Skin of body (tissue), 1 donor: ENCODE measurements at regions not wholly inside any gene's neighbourhood (a gene's known extent, or its start where the extent isn't known, plus 50 kb on each side); places are given as distances from the start of the nearest gene placed in this dataset.

Experiments used
- DNase-seq: peaks from one replicate; lab custom pipeline; 2025; lab: John Stamatoyannopoulos, UW

GRCh38 chr16:66066404-66066803, 300.1 kb upstream of the CDH5 start:
- no peak for DNase-seq

GRCh38 chr16:66065925-66066324, 300.6 kb upstream of the CDH5 start:
- DNase-seq, result peak; percentile 60

DNA sequence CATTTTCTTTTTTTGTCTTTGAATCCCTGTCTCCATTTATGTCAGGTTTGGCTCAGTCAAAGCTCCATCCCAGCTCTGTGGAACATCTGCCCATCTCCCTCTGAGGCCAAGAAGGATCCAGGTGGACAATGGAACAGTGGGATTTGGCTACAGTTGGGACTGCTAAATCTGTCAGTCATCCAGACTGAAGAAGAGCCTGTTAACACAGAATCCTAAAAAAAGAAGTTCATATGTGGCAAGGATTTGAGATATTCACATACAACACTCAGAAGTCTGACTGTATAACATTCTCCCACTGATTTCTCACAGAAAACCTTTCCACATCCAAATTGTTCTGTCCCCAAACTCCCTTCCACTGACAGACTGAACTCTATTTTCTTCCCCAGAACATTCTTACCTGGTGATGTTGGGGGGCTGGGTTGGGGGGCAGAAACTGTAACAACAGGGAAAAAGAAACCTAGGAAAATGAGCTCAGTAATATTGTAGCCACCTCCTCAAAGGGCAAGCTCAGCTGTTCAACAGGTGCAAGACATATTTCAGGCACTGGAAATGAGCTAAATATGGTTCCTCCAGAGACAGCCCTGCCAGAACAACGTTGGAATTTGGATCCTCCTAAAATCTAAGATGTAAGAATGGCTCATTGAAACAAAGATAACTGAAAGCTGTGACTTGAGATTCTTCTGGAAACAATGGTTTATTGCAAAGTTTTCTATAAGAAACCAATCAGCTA, 301.5 kb upstream of the CDH5 start:
- no peak for DNase-seq

GRCh38 chr16:66058832-66059231, 307.7 kb upstream of the CDH5 start:
- DNase-seq, result no peak

- peak; percentile 96 for DNase-seq
Measured at GRCh38 chr16:66058172-66058691, 308.3 kb upstream of the CDH5 start.

- DNase-seq, result peak; percentile 41
Measured at GRCh38 chr16:66057057-66057456, 309.4 kb upstream of the CDH5 start.

DNA sequence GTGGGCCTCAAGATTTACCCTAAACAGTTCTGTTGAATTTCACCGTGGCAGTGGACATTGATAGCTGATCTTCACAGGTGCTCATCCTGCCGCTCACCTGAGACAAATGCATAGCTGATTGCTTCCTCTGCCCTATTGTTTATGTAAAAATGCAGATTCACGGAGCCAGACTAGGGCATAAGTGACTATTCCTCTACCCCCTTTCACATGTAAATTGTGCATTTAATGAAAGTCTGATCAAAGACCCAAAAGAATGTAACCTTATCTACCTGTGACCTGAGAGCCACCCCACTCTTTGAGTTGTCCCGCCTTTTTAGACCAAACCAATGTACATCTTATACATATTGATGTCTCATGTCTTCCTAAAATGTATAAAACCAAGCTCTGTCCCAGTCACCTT, 312.4 kb upstream of the CDH5 start:
- DNase-seq, result no peak

DNA sequence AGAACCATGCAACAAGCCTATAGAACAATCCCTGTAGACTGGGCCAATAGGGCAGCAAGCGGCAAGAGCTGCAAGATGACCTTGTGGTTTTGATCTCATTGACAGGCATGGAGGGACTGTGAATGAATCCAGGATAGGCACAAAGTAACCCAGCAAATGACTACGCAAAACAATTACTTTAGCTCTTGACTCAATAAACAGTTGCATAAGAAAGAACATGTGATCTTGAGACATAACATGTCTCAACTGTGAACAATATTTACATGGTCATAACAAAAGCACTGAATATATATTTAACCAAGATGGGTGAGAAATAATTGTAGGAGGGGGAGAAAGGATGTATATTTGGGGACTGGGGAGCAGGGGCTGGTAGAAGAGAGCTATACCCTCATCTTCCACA, 313.7 kb upstream of the CDH5 start:
- no peak for DNase-seq

DNA sequence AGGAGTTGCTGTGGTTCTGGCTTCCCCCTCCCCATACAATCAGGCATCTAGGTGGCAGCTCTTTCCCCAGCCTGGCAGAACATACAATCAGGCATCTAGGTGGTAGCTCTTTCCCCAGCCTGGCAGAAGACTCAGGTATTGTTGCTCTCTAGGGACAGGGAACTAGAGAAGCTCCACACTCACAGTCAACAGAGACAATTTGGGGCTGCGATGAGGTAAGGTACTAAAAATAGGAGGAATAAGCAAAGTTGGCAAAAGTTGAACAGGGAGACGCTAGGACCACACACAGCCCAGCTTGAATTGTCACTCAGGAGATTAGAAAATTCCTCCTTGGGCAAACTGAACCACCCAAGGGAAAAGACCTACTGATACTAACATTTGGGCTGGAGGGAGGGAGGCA, 315.5 kb upstream of the CDH5 start:
- no peak for DNase-seq

DNA sequence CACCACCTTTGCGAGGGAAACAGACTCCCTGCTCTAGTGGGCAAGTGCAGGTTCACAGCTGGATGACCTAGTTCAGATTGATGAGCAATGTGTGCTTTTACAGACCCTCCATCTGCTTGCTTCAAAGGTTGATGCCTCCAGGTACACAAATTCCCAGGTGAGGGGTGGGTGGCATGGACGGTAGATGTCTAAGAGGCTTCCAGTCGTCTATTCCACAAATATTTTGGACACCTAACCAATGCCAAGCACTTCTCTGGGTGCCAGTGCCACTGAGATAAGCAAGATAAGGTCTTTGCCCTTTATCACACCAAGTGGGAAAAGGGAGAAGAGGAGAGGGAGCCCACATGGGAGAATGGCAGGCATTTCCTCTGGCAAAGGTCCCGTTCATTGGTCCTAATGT, 316.6 kb upstream of the CDH5 start:
- DNase-seq, result no peak

- DNase-seq, result no peak
Measured at GRCh38 chr16:66045626-66046025, 320.9 kb upstream of the CDH5 start.

DNA sequence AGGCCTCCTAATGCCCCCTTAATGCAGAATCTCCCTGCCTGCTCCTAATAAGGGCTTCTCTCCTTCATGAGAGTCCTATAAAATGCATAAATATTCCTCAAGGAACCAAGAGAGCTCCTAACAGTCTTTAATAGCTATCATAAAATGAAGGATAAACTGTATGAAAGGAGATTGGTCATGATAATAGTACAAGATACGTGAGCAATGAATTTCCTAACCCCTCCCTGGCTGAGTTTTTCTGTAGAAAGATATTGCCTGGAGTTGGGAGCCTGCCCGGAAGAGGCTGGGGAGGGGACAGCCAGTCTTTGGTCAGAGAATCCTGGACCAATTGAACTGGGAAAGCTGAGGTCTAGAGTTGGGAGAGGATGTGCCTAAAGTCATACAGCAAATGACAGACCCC, 321.9 kb upstream of the CDH5 start:
- DNase-seq, result no peak

DNA sequence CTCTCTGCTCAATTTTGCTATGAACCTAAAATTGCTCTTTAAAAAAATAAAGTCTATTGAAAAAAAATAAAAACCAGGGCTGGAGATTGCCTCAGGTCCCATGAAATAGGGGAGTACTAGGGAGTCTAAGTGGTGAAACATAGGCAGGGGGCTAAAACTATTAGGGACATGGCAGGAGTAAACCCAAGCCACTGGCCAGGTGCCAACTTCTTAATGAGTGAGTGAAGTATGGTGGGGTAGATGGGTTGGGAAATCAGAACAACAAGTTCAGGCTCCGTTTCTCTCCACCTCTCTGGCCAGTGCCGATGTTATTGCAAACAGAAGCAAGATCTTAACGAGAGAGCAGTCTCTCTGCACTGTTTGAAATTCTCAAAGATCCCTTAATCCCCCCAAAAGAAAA, 322.4 kb upstream of the CDH5 start:
- no peak for DNase-seq

- no peak for DNase-seq
Measured at GRCh38 chr16:66043326-66043725, 323.2 kb upstream of the CDH5 start.

DNA sequence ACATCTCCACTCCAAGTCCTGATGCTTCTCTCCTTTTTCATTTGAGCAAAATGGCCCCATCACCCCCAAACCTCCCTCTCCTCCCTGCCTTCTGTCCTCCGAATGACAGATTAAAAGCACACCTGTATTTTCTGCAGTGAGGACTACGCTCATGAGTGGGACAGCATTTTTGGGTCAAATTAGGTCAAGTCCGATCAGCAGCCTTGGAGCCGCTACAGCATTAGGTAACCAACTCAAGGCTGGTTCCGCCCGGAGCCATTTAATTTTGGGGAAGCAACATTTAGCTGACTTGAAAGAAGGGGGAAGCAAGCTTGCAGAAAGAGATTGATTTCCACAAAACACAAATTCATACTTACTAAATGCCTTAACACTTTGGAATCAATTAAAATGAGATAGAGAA, 324.1 kb upstream of the CDH5 start:
- no peak for DNase-seq

- DNase-seq, result no peak
Measured at GRCh38 chr16:66041907-66042306, 324.6 kb upstream of the CDH5 start.

DNA sequence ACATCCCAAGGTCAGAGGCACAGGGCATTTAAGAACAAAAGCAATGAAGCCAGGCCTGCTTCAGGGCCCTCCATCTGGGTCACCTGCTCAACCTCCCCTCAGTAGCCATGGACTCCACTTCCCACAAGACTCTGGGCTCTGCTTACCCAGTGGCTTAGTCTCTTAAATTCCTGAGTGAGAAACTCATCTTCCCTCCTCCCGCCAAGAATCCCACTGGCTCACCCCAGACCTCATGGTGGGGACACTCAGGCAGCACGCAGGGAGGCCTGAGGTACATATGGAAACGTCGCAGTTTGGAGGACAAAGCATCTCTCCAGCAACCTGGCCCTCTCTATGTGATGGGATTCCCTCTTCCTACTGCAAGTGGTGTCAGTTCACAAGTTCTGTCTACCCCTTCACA, 326.7 kb upstream of the CDH5 start:
- DNase-seq, result no peak

GRCh38 chr16:66036793-66037715, 329.4 kb upstream of the CDH5 start:
- peak; percentile 80 for DNase-seq

DNA sequence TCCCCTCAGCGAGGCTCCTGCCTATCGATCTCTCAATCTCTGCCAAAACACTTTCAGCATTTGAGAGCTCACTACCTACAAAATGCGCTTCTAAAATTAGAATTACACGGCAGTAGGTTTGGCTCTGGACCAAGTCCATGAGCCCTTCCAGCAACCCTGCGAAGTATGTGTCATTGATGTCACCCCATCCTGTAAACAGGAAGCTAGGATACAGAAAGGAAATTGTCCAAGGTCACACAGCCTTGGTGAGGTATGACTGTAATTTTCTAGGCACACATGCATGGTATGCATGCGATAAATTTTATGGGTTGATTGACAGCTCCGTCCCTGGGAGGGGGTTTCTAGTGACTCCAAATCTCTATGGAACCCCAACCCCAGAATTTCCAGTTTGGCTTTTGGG, 330.3 kb upstream of the CDH5 start:
- DNase-seq, result peak; percentile 28

GRCh38 chr16:66035096-66035495, 331.4 kb upstream of the CDH5 start:
- no peak for DNase-seq

DNA sequence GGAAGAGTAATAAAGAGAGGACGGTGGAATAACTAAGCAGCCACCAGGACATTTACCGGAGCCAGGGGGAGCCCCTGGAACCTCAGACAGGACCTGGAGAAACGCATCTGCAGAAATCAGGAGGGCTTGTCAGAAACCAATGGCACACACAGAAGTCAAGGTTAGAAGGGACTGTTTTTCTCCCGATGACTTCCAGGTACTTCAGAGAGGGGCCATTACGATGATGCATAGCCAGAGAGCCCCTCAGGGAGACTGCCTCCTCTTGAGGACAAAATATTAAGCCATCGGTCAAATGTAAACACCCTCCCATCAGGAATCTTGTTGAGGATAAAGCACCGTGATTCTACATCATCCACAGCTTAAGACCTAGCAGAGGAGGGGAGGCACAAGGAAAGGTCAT, 333.6 kb upstream of the CDH5 start:
- no peak for DNase-seq

- no peak for DNase-seq
Measured at GRCh38 chr16:66030036-66030435, 336.5 kb upstream of the CDH5 start.
